Esophagus (tissue), 2 donors: ENCODE measurements at regions not wholly inside any gene's neighbourhood (a gene's known extent, or its start where the extent isn't known, plus 50 kb on each side); places are given as distances from the start of the nearest gene placed in this dataset.

Experiments
- H3K27ac ChIP-seq, 2 donors: one replicate each; pipeline ENCODE4 v1.5.1; 2013; ENCODE audit warnings: low read depth in 2 of 2, mild to moderate bottlenecking in 2 of 2, inconsistent platforms in 1 of 2, low read length in 1 of 2, moderate library complexity in 1 of 2
- H3K27me3 ChIP-seq, 2 donors: one replicate each; pipeline ENCODE4 v1.6.1; 2013; ENCODE audit warnings: low read length in 2 of 2, control low read depth in 1 of 2, mild to moderate bottlenecking in 1 of 2; ENCODE audit not compliant: insufficient read depth in 2 of 2, control insufficient read depth in 1 of 2
- H3K36me3 ChIP-seq, 2 donors: one replicate each; pipeline ENCODE4 v1.6.1; 2013; ENCODE audit warnings: low read length in 1 of 2; ENCODE audit not compliant: control insufficient read depth in 2 of 2, insufficient read depth in 2 of 2
- H3K4me1 ChIP-seq, 2 donors: one replicate each; pipeline ENCODE4 v1.6.1; 2013; ENCODE audit warnings: low read length in 1 of 2; ENCODE audit not compliant: control insufficient read depth in 2 of 2, insufficient read depth in 2 of 2
- H3K4me3 ChIP-seq, 2 donors: one replicate each; pipeline ENCODE4 v1.5.1; 2013; ENCODE audit warnings: low read length in 2 of 2, mild to moderate bottlenecking in 2 of 2, low read depth in 1 of 2, moderate library complexity in 1 of 2
- H3K9me3 ChIP-seq, 2 donors: one replicate each; pipeline ENCODE4 v1.6.1; 2013; ENCODE audit warnings: mild to moderate bottlenecking in 2 of 2, low read depth in 1 of 2, low read length in 1 of 2, moderate library complexity in 1 of 2; ENCODE audit not compliant: control insufficient read depth in 2 of 2, insufficient read depth in 1 of 2
- WGBS, 2 donors: extraction: QIAGEN DNeasy Blood & Tissue Kit; methylation state at CpG; one replicate each; pipeline ENCODE4 v1.1.7; 2013; 5-methylcytosine and 5-hydroxymethylcytosine counted together
- donor health status: healthy with polysubstance abuse.
- donor health status: Bipolar disorder and iron deficiency.

- WGBS, 2 donors: 63 to 75% methylated on average over 1 of the region's 1 CpG
- Histone ChIP-seq H3K27ac (no peak overlapping the region), H3K4me3 (peak overlapping the region in 1 of 2 donors; percentile 3), H3K27me3 (no peaks in the 10 kb centered on the region), H3K36me3 (no peaks in the 10 kb centered on the region), H3K9me3 (no peaks in the 10 kb centered on the region), H3K4me1 (no peaks in the 10 kb centered on the region)
Measured at GRCh38 chr9:20225826-20226225, 396.5 kb downstream of the MLLT3 start.

GRCh38 chr9:20224756-20225155 lies 397.5 kb downstream of the MLLT3 start:
- no peaks in the 10 kb centered on the region for H3K27me3 ChIP-seq
- H3K27ac ChIP-seq: no peak overlapping the region
- 44 to 45% methylated on average over 1 of the region's 1 CpG for WGBS, 2 donors
- no peaks in the 10 kb centered on the region for H3K4me1 ChIP-seq
- H3K36me3 ChIP-seq: no peaks in the 10 kb centered on the region
- H3K9me3 ChIP-seq: no peaks in the 10 kb centered on the region
- H3K4me3 ChIP-seq: no peak overlapping the region

- WGBS, 2 donors: 91 to 92% methylated on average over 3 of the region's 3 CpGs
- no peaks in the 10 kb centered on the region for H3K9me3 ChIP-seq
Measured at GRCh38 chr9:20220286-20220685, 402.0 kb downstream of the MLLT3 start.

DNA sequence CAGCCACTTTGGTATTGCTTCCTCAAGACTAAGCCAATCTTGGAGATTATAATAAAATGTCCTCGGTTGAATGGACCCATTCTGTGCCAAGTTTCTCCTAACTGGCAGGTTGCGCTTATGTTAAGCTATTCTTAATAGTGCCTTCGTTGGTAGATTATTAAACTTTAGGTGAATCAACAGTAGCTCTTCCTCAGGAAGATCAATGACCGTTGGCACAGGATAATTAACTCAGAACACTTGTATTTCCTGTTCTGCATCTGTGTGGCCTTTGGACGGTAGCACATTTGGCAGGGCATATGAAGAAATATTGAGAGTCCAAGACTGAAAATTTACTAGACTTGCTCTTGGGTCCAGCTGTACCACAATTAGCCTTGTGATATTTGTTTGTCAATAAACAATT lies 402.9 kb downstream of the MLLT3 start:
- Histone ChIP-seq H3K27ac (peak overlapping the region in 1 of 2 donors; percentile 71), H3K4me3 (no peak overlapping the region), H3K36me3 (no peaks in the 10 kb centered on the region), H3K9me3 (no peaks in the 10 kb centered on the region), H3K4me1 (peaks cover 0 to 3% of the 10 kb centered on the region in 2 donors), H3K27me3 (no peaks in the 10 kb centered on the region)
- 38 to 43% methylated on average over 5 of the region's 5 CpGs for WGBS, 2 donors

More at GRCh38 chr9:20220286-20220685, 402.0 kb downstream of the MLLT3 start:
- Histone ChIP-seq H3K4me1 (peaks cover 0 to 3% of the 10 kb centered on the region in 2 donors), H3K27me3 (no peaks in the 10 kb centered on the region), H3K36me3 (no peaks in the 10 kb centered on the region), H3K4me3 (no peak overlapping the region), H3K27ac (no peak overlapping the region)

DNA sequence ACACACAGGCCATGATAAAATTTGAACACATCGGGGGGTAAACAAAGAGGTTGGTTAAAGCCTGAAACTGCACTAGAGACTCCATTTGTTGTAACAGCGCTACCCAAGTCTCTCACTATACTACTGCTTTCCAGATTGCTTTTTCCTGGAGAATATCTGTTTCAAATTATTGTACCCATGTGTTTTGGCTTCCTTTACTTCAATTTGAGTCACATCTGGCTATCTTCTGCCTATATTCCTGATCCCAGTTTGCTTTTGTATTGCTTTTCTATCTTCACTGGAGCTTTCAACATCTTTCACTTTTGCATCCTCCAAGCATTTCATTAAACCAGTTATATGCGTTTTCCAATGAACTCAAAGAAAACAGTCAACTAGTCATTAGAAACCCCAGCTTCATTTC lies 404.7 kb downstream of the MLLT3 start:
- Histone ChIP-seq H3K36me3 (no peaks in the 10 kb centered on the region), H3K4me1 (peaks cover 0 to 3% of the 10 kb centered on the region in 2 donors)
- WGBS, 2 donors: 82 to 91% methylated on average over 3 of the region's 3 CpGs

GRCh38 chr9:20216438-20216837 lies 405.9 kb downstream of the MLLT3 start:
- H3K36me3 ChIP-seq: no peaks in the 10 kb centered on the region
- H3K4me1 ChIP-seq: peaks cover 0 to 3% of the 10 kb centered on the region in 2 donors
- no peak overlapping the region for H3K4me3 ChIP-seq
- H3K27me3 ChIP-seq: no peaks in the 10 kb centered on the region
- H3K27ac ChIP-seq: no peak overlapping the region
- H3K9me3 ChIP-seq: no peaks in the 10 kb centered on the region

More for the DNA sequence above, 404.7 kb downstream of the MLLT3 start:
- Histone ChIP-seq H3K27me3 (no peaks in the 10 kb centered on the region), H3K9me3 (no peaks in the 10 kb centered on the region), H3K4me3 (no peak overlapping the region), H3K27ac (no peak overlapping the region)

DNA sequence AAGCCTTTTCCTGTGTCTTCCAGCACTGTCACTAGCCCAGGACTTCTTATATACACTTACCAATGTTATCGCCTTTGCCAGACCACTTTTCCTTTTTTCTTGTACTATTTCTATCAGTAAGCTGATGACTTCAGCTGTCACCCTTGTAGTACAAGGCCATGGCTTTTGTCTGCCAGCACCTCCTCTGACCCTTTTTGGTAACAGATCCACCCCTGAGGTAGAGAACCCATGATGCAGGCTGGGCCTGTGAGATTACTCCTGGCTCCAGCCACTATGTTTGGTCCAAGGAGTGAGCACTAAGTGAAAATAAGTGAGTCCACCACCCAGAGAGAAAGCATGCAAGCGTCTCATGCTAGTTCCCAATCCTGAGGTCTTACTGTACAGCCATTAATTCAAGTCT lies 406.7 kb downstream of the MLLT3 start:
- 94 to 96% methylated on average over 2 of the region's 2 CpGs for WGBS, 2 donors
- H3K27ac ChIP-seq: no peak overlapping the region

GRCh38 chr9:20212806-20213205 lies 409.5 kb downstream of the MLLT3 start:
- 48 to 60% methylated on average over 3 of the region's 3 CpGs for WGBS, 2 donors
- no peak overlapping the region for H3K4me3 ChIP-seq

More for the DNA sequence above, 406.7 kb downstream of the MLLT3 start:
- H3K27me3 ChIP-seq: no peaks in the 10 kb centered on the region
- no peaks in the 10 kb centered on the region for H3K9me3 ChIP-seq
- peaks cover 0 to 3% of the 10 kb centered on the region in 2 donors for H3K4me1 ChIP-seq
- H3K4me3 ChIP-seq: no peak overlapping the region
- H3K36me3 ChIP-seq: no peaks in the 10 kb centered on the region

GRCh38 chr9:20209391-20210340 lies 412.6 kb downstream of the MLLT3 start:
- Histone ChIP-seq H3K9me3 (no peaks in the 10 kb centered on the region), H3K36me3 (no peaks in the 10 kb centered on the region), H3K27ac (peak overlapping the region; percentile 62 to 67), H3K4me3 (no peak overlapping the region), H3K27me3 (no peaks in the 10 kb centered on the region), H3K4me1 (no peaks in the 10 kb centered on the region)
- WGBS, 2 donors: 70 to 74% methylated on average over 7 of the region's 7 CpGs

More at GRCh38 chr9:20212806-20213205, 409.5 kb downstream of the MLLT3 start:
- no peak overlapping the region for H3K27ac ChIP-seq
- H3K4me1 ChIP-seq: no peaks in the 10 kb centered on the region
- no peaks in the 10 kb centered on the region for H3K9me3 ChIP-seq
- H3K27me3 ChIP-seq: no peaks in the 10 kb centered on the region
- H3K36me3 ChIP-seq: no peaks in the 10 kb centered on the region

DNA sequence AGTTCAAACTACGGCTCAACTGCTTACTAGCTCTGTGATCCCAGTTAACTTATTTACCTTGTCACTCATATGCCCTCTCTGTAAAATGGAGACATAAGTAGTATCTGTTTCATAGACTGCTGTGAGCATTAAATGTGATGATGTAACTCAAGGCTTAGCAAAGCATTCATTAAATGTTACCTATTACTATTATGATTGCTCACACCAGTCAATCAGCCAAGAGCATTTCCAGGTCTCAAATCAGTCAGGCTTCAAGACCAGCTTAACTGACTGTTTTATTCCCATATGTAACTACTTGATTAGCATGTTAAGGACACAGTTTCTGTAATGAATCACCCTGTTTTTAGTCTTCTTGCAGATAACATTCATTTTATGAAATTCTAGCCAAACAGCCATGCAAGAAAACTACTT lies 413.3 kb downstream of the MLLT3 start:
- H3K27me3 ChIP-seq: no peaks in the 10 kb centered on the region
- H3K9me3 ChIP-seq: no peaks in the 10 kb centered on the region
- no peaks in the 10 kb centered on the region for H3K36me3 ChIP-seq
- peak overlapping the region; percentile 62 to 78 for H3K27ac ChIP-seq
- no peaks in the 10 kb centered on the region for H3K4me1 ChIP-seq
- H3K4me3 ChIP-seq: no peak overlapping the region
- WGBS, 2 donors: 66 to 76% methylated on average over 1 of the region's 1 CpG
